ENCODE measurements at regions not wholly inside any gene's neighbourhood (a gene's known extent, or its start where the extent isn't known, plus 50 kb on each side); places are given as distances from the start of the nearest gene placed in this dataset.

- no peaks in the 10 kb centered on the region for H3K9me2 ChIP-seq (replicated peaks; ENCODE audit: low read length)
- TF ChIP-seq EZH2phosphoT487 (IDR thresholded peaks at IDR 0.05; ENCODE audit: borderline replicate concordance, low read length) (no peak), EZH2 (IDR thresholded peaks at IDR 0.05; ENCODE audit: low read length, unreplicated experiment) (no peak)
- TF ChIP-seq, protein P1, sequence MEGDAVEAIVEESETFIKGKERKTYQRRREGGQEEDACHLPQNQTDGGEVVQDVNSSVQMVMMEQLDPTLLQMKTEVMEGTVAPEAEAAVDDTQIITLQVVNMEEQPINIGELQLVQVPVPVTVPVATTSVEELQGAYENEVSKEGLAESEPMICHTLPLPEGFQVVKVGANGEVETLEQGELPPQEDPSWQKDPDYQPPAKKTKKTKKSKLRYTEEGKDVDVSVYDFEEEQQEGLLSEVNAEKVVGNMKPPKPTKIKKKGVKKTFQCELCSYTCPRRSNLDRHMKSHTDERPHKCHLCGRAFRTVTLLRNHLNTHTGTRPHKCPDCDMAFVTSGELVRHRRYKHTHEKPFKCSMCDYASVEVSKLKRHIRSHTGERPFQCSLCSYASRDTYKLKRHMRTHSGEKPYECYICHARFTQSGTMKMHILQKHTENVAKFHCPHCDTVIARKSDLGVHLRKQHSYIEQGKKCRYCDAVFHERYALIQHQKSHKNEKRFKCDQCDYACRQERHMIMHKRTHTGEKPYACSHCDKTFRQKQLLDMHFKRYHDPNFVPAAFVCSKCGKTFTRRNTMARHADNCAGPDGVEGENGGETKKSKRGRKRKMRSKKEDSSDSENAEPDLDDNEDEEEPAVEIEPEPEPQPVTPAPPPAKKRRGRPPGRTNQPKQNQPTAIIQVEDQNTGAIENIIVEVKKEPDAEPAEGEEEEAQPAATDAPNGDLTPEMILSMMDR (conservative IDR thresholded peaks at IDR 0.05; ENCODE audit: low read depth, low read length): no peak
- H3K4me3 ChIP-seq (ENCODE audit: low read length): no peak overlapping the region
- no peaks in the 10 kb centered on the region for H3K36me3 ChIP-seq (ENCODE audit: low read depth, low read length)
- no peak for ATAC-seq
- H4K20me1 ChIP-seq (ENCODE audit: low read length): no peaks in the 10 kb centered on the region
- H3K4me1 ChIP-seq (ENCODE audit: insufficient read depth, low read length): peaks cover 41% of the 10 kb centered on the region
- H3K9ac ChIP-seq (ENCODE audit: low read length): no peak overlapping the region
- no peaks in the 10 kb centered on the region for H3K79me2 ChIP-seq (ENCODE audit: low read length)
- POLR2A ChIA-PET (ENCODE audit: unreplicated experiment): no interaction called here
- H3K27me3 ChIP-seq (ENCODE audit: low read length): no peaks in the 10 kb centered on the region
- CTCF ChIA-PET: no interaction called here
- no peak for DNase-seq
- no peak overlapping the region for H3K27ac ChIP-seq (ENCODE audit: low read length)
- intact Hi-C loops (cut with micrococcal nuclease): no loop called here
- no TSS peak for BruUV-seq (replicated peaks)
- H3K4me2 ChIP-seq (ENCODE audit: low read length): no peak overlapping the region
- H3K9me3 ChIP-seq (ENCODE audit: low read length): no peaks in the 10 kb centered on the region
- no peak overlapping the region for H2AFZ ChIP-seq (ENCODE audit: low read length)
- no peaks in the 10 kb centered on the region for H3F3A ChIP-seq (ENCODE audit: low read length, unreplicated experiment)
These were observed 185.2 kb upstream of the TAB2 start for GRCh38 chr6:149132336-149132735.

DNA sequence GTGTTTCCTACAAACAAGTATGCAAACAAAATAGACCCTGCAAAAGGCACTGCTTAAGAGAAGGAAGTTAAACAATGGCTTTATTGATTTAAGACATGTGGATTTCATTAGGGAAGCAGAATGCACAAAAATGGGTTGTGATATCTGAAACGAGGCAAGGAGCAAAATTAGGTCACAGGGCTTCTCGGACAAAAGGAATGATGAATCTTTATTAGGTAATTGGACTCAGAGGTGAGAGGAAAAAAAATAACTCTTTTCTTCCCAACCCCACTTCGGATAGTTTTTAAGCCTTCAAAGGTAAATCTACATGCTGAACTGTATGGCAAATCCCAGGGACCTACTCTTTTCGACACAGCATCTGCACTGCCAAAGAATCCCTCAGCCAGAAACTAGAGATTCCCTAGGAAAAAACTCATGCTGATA lies 183.0 kb upstream of the TAB2 start:
- no peak overlapping the region for H3K4me2 ChIP-seq (ENCODE audit: low read length)
- H2AFZ ChIP-seq (ENCODE audit: low read length): no peak overlapping the region
- no peaks in the 10 kb centered on the region for H3K9me2 ChIP-seq (replicated peaks; ENCODE audit: low read length)
- no peaks in the 10 kb centered on the region for H4K20me1 ChIP-seq (ENCODE audit: low read length)
- ATAC-seq (no peak), DNase-seq (peak; percentile 9)
- TF ChIP-seq, protein P1 (conservative IDR thresholded peaks at IDR 0.05; ENCODE audit: low read depth, low read length): no peak
- TF ChIP-seq EZH2 (IDR thresholded peaks at IDR 0.05; ENCODE audit: low read length, unreplicated experiment) (no peak), EZH2phosphoT487 (IDR thresholded peaks at IDR 0.05; ENCODE audit: borderline replicate concordance, low read length) (no peak)
- intact Hi-C loops (cut with micrococcal nuclease): no loop called here
- ChIA-PET POLR2A (ENCODE audit: unreplicated experiment) (no interaction called here), CTCF (no interaction called here)
- H3K4me1 ChIP-seq (ENCODE audit: insufficient read depth, low read length): peaks cover 30% of the 10 kb centered on the region
- no peaks in the 10 kb centered on the region for H3K36me3 ChIP-seq (ENCODE audit: low read depth, low read length)
- no TSS peak for BruUV-seq (replicated peaks)
- no peaks in the 10 kb centered on the region for H3F3A ChIP-seq (ENCODE audit: low read length, unreplicated experiment)
- H3K27ac ChIP-seq (ENCODE audit: low read length): no peak overlapping the region
- H3K4me3 ChIP-seq (ENCODE audit: low read length): no peak overlapping the region
- H3K9ac ChIP-seq (ENCODE audit: low read length): no peak overlapping the region
- H3K9me3 ChIP-seq (ENCODE audit: low read length): no peaks in the 10 kb centered on the region
- H3K27me3 ChIP-seq (ENCODE audit: low read length): no peaks in the 10 kb centered on the region
- H3K79me2 ChIP-seq (ENCODE audit: low read length): no peaks in the 10 kb centered on the region

DNA sequence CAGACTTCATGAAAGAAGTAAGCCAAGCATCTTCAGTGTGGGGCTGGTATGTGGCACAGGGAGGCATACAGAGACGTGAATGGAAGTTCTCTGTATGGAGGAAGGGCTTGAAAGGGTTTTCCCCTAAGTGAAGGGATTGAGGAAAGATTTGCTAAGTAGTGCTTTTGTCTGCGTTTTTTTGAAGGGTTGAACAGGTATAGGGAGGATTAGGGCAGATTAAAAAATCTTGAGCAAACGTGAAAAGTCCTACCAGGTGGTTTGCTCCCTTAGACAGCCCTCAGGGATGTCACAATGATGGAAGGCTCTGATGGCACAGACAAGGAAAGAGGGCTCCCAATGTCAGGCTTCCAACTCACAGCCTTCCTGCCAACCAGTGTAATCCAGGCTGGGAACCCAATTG lies 181.7 kb upstream of the TAB2 start:
- Histone ChIP-seq H3F3A (ENCODE audit: low read length, unreplicated experiment) (no peaks in the 10 kb centered on the region), H3K36me3 (ENCODE audit: low read depth, low read length) (no peaks in the 10 kb centered on the region), H3K27ac (ENCODE audit: low read length) (no peak overlapping the region), H3K9me3 (ENCODE audit: low read length) (no peaks in the 10 kb centered on the region), H3K4me1 (ENCODE audit: insufficient read depth, low read length) (peaks cover 21% of the 10 kb centered on the region), H3K4me2 (ENCODE audit: low read length) (no peak overlapping the region), H2AFZ (ENCODE audit: low read length) (no peak overlapping the region), H3K4me3 (ENCODE audit: low read length) (no peak overlapping the region), H4K20me1 (ENCODE audit: low read length) (no peaks in the 10 kb centered on the region), H3K79me2 (ENCODE audit: low read length) (no peaks in the 10 kb centered on the region), H3K9ac (ENCODE audit: low read length) (no peak overlapping the region), H3K9me2 (replicated peaks; ENCODE audit: low read length) (no peaks in the 10 kb centered on the region), H3K27me3 (ENCODE audit: low read length) (no peaks in the 10 kb centered on the region)
- ChIA-PET POLR2A (ENCODE audit: unreplicated experiment) (no interaction called here), CTCF (interaction anchor here (0.6 kb wide), 1 partner anchor 21 kb away, joined by 4 read pairs; no protein-coding TSS in a partner anchor)
- no peak for DNase-seq
- TF ChIP-seq EZH2phosphoT487 (IDR thresholded peaks at IDR 0.05; ENCODE audit: borderline replicate concordance, low read length) (no peak), EZH2 (IDR thresholded peaks at IDR 0.05; ENCODE audit: low read length, unreplicated experiment) (no peak)
- TF ChIP-seq, protein P1 (conservative IDR thresholded peaks at IDR 0.05; ENCODE audit: low read depth, low read length): no peak
- no peak for ATAC-seq
- intact Hi-C loops (cut with micrococcal nuclease): no loop called here
- BruUV-seq (replicated peaks): no TSS peak
